Mammary epithelial cell (primary cell): ENCODE measurements at regions not wholly inside any gene's neighbourhood (a gene's known extent, or its start where the extent isn't known, plus 50 kb on each side); places are given as distances from the start of the nearest gene placed in this dataset.

Source experiments
- CTCF ChIP-seq, 2 donors: IDR thresholded peaks in 1 of 2; conservative IDR thresholded peaks in 1 of 2; 2 replicates each; pipeline ENCODE4 v1.5.1; 2011 to 2012; ENCODE audit warnings: inconsistent platforms in 2 of 2, low read length in 2 of 2, mild to moderate bottlenecking in 2 of 2, control low read depth in 1 of 2, low read depth in 1 of 2; ENCODE audit not compliant: insufficient read depth in 1 of 2; ENCODE audit errors: extremely low read depth in 1 of 2
- EZH2 ChIP-seq: IDR thresholded peaks from 2 replicates; pipeline ENCODE4 v1.6.1; 2012; ENCODE audit warnings: low read length, inconsistent platforms, borderline replicate concordance

GRCh38 chr3:152635389-152635788, 199.5 kb upstream of the P2RY1 start:
- TF ChIP-seq CTCF (conservative IDR thresholded peaks at IDR 0.05 in 1 of 2, IDR thresholded peaks at IDR 0.05 in 1 of 2; ENCODE audit: extremely low read depth in 1 of 2, insufficient read depth in 1 of 2, low read depth in 1 of 2, low read length in 2 of 2) (no peak), EZH2 (no peak)
